Urinary bladder (tissue), 3 donors: ENCODE measurements at regions not wholly inside any gene's neighbourhood (a gene's known extent, or its start where the extent isn't known, plus 50 kb on each side); places are given as distances from the start of the nearest gene placed in this dataset.
"Not testable (repeated sequence)": the region's sequence is repeated elsewhere in the genome, so short reads cannot be mapped to it uniquely, and the experiment has no call there.

Experiments used
- DNase-seq: peaks from one replicate; pipeline ENCODE4 v3.0.0-alpha.2; 2015; ENCODE audit errors: extremely low spot score
- H3K27ac ChIP-seq: one replicate; pipeline ENCODE4 v1.5.1; 2013; ENCODE audit warnings: low read depth, mild to moderate bottlenecking, moderate library complexity
- H3K36me3 ChIP-seq: one replicate; pipeline ENCODE4 v1.6.1; 2013; ENCODE audit warnings: mild to moderate bottlenecking, moderate library complexity; ENCODE audit not compliant: insufficient read depth
- H3K4me1 ChIP-seq: one replicate; pipeline ENCODE4 v1.6.1; 2013; ENCODE audit warnings: mild to moderate bottlenecking, moderate library complexity; ENCODE audit not compliant: insufficient read depth
- H3K4me3 ChIP-seq: one replicate; pipeline ENCODE4 v1.5.1; 2013; ENCODE audit warnings: low read depth, low read length
- WGBS: extraction: QIAGEN DNeasy Blood & Tissue Kit; methylation state at CpG from one replicate; pipeline ENCODE4 v1.1.7; 2013; 5-methylcytosine and 5-hydroxymethylcytosine counted together
- donor health status: healthy with polysubstance abuse.
- donor health status: healthy.

DNA sequence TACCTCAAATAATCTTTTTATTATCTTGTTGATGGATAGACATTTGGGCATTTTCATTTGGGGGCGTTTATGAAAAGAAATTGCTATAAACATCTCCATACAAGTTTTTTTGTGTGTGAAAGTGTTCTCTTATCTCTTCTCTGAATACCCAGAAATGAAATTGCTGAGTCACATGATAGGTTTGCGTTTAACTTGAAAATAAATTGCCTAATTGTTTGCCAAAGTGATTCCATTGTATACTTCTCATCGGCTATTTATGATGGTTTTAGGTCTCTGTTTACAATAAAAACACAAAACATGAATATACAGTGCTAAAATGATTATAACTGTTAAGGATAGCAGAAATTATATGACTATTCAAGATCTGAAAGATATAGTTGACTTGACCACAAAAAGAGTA is 361.7 kb downstream of the TAF11L14 start:
- Histone ChIP-seq H3K36me3 (no peaks in the 10 kb centered on the region), H3K4me1 (no peaks in the 10 kb centered on the region), H3K4me3 (no peak overlapping the region), H3K27ac (no peak overlapping the region)
- 21% methylated on average over 3 of the region's 3 CpGs for WGBS
- no peak for DNase-seq

GRCh38 chr5:17999858-18000257 is 365.6 kb downstream of the TAF11L14 start:
- 92% methylated on average over 2 of the region's 2 CpGs for WGBS
- H3K4me1 ChIP-seq, result no peaks in the 10 kb centered on the region
- H3K4me3 ChIP-seq, result no peak overlapping the region
- H3K27ac ChIP-seq, result no peak overlapping the region
- no peaks in the 10 kb centered on the region for H3K36me3 ChIP-seq
- no peak for DNase-seq

GRCh38 chr5:18000744-18001143 is 366.5 kb downstream of the TAF11L14 start:
- Histone ChIP-seq H3K27ac (no peak overlapping the region), H3K36me3 (no peaks in the 10 kb centered on the region), H3K4me3 (no peak overlapping the region), H3K4me1 (no peaks in the 10 kb centered on the region)
- DNase-seq, result no peak
- 59% methylated on average over 4 of the region's 4 CpGs for WGBS

DNA sequence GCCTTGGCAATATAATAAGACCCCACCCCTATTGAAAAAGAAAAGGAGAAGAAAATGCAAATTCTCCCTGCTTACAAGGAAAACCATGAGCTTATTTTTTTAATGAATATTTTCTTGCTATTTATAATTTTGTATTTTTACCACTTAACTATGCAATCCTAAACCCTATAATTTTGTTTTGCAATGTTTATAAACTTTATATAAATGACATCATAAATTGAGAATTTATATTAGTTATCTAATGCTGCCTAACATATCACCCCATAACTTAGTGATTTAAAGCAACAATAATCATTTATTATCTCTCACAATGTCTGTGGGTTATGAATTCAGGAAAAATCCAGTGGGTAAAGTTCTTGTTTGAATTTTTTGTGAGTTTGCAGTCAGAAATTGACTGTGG is 369.1 kb downstream of the TAF11L14 start:
- Histone ChIP-seq H3K4me3 (no peak overlapping the region), H3K27ac (no peak overlapping the region)
- no peak for DNase-seq

GRCh38 chr5:18003784-18004183 is 369.5 kb downstream of the TAF11L14 start:
- DNase-seq, result no peak
- Histone ChIP-seq H3K4me1 (no peaks in the 10 kb centered on the region), H3K4me3 (no peak overlapping the region), H3K36me3 (no peaks in the 10 kb centered on the region), H3K27ac (no peak overlapping the region)
- 93% methylated on average over 2 of the region's 2 CpGs for WGBS

More for the DNA sequence above, 369.1 kb downstream of the TAF11L14 start:
- Histone ChIP-seq H3K4me1 (no peaks in the 10 kb centered on the region), H3K36me3 (no peaks in the 10 kb centered on the region)

DNA sequence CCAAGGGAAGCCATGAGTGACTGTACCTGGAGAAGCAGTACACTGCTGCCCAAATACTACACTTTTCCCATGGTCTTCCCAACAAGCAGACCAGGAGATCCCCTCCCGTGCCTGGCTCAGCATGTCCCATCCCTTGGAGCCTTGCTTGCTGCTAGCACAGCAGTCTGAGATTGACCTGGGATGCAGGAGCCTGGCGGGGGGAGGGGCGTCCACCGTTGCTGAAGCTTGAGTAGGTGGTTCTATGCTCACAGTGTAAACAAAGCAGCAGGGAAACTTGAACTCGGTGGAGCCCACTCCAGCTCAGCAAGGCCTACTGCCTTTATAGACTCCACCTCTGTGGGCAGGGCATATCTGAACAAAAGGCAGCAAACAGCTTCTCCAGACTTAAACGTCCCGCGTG is 372.0 kb downstream of the TAF11L14 start:
- not testable (repeated sequence) for H3K4me3 ChIP-seq, H3K27ac ChIP-seq, H3K36me3 ChIP-seq, H3K4me1 ChIP-seq, DNase-seq
- 86% methylated on average over 8 of the region's 8 CpGs for WGBS

GRCh38 chr5:18008940-18009339 is 374.7 kb downstream of the TAF11L14 start:
- no peak for DNase-seq
- Histone ChIP-seq H3K4me3 (no peak overlapping the region), H3K4me1 (no peaks in the 10 kb centered on the region)

GRCh38 chr5:18010053-18010452 is 375.8 kb downstream of the TAF11L14 start:
- WGBS, result 57% methylated on average over 2 of the region's 2 CpGs

More at GRCh38 chr5:18008940-18009339, 374.7 kb downstream of the TAF11L14 start:
- Histone ChIP-seq H3K36me3 (no peaks in the 10 kb centered on the region), H3K27ac (no peak overlapping the region)

DNA sequence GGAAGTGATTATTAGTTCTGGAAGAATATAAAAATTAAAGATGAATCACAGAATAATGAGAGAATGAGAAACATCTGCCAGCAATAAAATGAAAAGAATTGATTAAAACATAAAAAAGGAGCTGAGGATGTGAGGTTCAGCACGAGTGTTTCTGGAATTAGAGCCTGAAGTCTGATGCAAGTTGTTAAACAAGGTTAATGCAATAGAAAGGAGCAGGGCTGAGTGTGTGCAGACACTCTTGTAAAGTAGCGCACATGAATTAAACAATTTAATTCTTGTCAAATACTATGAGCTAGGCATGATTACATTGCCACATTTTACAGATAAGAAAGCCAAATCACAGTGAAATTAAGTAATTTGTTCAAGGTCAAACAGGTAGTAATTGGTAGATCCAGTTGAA is 384.2 kb downstream of the TAF11L14 start:
- no peak overlapping the region for H3K4me3 ChIP-seq
- no peak overlapping the region for H3K27ac ChIP-seq
- 44% methylated on average over 2 of the region's 2 CpGs for WGBS
- H3K36me3 ChIP-seq, result no peaks in the 10 kb centered on the region
- no peak for DNase-seq
- no peaks in the 10 kb centered on the region for H3K4me1 ChIP-seq

More at GRCh38 chr5:18010053-18010452, 375.8 kb downstream of the TAF11L14 start:
- Histone ChIP-seq H3K4me3 (no peak overlapping the region), H3K27ac (no peak overlapping the region), H3K4me1 (no peaks in the 10 kb centered on the region), H3K36me3 (no peaks in the 10 kb centered on the region)
- no peak for DNase-seq

DNA sequence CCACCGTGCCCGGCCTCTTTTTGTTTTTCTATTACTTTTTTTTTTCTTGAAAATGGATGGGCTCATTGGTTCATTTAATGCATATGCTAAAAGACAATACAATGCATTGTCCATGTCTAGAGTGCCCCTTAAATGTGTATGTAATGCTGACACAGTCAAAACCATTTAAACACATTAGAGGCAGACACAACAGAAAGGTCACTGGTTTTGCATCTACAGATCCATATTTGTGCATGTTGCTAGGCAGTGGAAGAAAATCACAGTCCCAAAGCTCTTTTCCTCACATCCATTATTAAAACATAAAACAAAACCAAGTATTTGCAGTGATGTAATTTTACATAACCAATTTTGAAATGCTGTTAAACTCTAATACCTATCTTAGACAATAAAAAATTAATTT is 389.0 kb downstream of the TAF11L14 start:
- no peak for DNase-seq
- Histone ChIP-seq H3K36me3 (no peaks in the 10 kb centered on the region), H3K4me3 (no peak overlapping the region), H3K4me1 (no peaks in the 10 kb centered on the region), H3K27ac (no peak overlapping the region)
- 86% methylated on average over 2 of the region's 2 CpGs for WGBS

DNA sequence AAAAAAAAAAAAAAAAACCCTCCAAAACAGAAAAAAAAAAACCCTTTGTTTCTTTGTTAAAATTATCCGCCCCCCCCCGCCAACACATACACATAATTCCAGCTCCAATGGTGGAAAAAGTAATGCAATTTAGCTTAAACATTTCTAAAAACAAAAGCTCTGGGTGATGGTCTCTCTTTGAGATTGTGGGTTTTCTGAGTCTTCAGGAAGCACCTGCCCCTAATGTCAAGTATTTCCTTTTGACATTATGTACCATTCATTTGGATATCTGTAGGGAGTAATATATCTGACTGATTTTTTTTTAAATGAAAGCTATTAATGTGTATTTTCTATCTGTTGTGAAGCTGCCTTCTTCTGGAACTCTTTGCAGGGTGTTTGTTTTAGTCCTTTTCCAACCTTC is 389.7 kb downstream of the TAF11L14 start:
- DNase-seq, result no peak
- Histone ChIP-seq H3K27ac (no peak overlapping the region), H3K4me3 (no peak overlapping the region), H3K4me1 (no peaks in the 10 kb centered on the region), H3K36me3 (no peaks in the 10 kb centered on the region)
- 72% methylated on average over 2 of the region's 2 CpGs for WGBS

DNA sequence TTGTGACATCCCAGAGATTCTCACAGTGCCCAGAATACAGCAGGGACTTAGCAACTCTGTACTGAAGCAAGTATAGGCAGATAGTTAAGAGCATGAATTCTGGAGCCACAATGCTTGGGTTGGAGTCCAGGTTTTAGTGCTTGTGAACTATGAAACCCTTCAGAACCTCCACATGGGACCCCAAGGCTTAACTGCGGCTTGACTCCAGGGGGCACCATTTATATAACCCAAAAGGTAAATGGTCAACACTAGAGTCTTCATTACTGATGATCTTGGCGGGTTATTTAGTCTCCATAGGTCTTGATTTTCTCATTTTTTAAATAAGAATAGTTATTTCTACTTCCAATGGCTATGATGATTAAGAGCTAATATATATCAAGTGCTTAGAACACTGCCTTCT is 390.3 kb downstream of the TAF11L14 start:
- no peak overlapping the region for H3K4me3 ChIP-seq
- 83% methylated on average over 2 of the region's 2 CpGs for WGBS
- no peak for DNase-seq
- no peak overlapping the region for H3K27ac ChIP-seq
- no peaks in the 10 kb centered on the region for H3K4me1 ChIP-seq
- H3K36me3 ChIP-seq, result no peaks in the 10 kb centered on the region

- H3K36me3 ChIP-seq, result no peaks in the 10 kb centered on the region
- no peak for DNase-seq
- H3K27ac ChIP-seq, result no peak overlapping the region
- H3K4me3 ChIP-seq, result no peak overlapping the region
- no peaks in the 10 kb centered on the region for H3K4me1 ChIP-seq
Measured at GRCh38 chr5:18027241-18027867, 393.1 kb downstream of the TAF11L14 start.

DNA sequence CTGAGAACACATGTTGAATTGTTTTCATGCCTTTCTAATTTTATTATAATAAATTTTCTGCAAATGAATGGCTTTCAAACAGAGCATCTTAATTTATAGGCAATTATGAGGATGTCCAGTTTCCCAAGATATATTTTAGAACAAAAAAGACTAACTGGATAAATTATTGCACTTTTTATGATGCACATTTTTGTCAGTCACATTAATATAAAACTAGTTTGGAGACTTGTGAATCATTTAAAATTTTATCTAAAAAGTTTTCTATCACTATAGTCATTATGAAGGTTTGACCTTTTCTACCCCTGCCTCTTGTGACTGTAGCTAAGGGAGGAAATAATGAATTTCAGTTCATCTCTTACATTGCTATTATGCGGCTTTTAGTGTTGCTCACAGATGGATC is 393.8 kb downstream of the TAF11L14 start:
- WGBS, result 74% methylated on average over 1 of the region's 1 CpG
- Histone ChIP-seq H3K27ac (no peak overlapping the region), H3K36me3 (no peaks in the 10 kb centered on the region), H3K4me1 (no peaks in the 10 kb centered on the region), H3K4me3 (no peak overlapping the region)
- no peak for DNase-seq

DNA sequence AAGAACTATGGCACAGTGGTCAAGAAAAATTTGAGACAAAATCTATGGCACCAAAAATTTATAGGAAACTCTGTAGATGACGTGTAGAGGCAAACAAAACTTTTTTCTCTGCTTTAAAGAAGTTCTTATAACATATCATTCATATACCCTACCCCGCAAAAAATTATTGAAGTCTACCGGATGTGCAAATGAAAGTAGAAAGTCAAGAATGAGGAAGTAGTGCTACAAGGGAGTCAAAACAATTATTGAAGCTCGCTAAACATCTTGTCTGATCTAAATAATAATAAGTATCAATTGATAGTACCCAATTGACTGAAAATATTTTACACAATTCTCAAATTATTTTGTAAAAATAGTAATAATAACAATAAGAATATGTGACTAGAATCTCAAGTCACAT is 398.5 kb downstream of the TAF11L14 start:
- H3K4me3 ChIP-seq, result no peak overlapping the region
- no peaks in the 10 kb centered on the region for H3K36me3 ChIP-seq
- H3K27ac ChIP-seq, result no peak overlapping the region
- no peak for DNase-seq
- WGBS, result 83% methylated on average over 4 of the region's 4 CpGs
- no peaks in the 10 kb centered on the region for H3K4me1 ChIP-seq
